Hematopoietic multipotent progenitor cell (in vitro differentiated cells): ENCODE measurements at regions not wholly inside any gene's neighbourhood (a gene's known extent, or its start where the extent isn't known, plus 50 kb on each side); places are given as distances from the start of the nearest gene placed in this dataset.

Source experiments
- DNase-seq, 3 donors: peaks; one replicate each; pipeline ENCODE4 v3.0.0-alpha.2; 2011 to 2015; ENCODE audit warnings: low read depth in 2 of 3, low spot score in 2 of 3

DNA sequence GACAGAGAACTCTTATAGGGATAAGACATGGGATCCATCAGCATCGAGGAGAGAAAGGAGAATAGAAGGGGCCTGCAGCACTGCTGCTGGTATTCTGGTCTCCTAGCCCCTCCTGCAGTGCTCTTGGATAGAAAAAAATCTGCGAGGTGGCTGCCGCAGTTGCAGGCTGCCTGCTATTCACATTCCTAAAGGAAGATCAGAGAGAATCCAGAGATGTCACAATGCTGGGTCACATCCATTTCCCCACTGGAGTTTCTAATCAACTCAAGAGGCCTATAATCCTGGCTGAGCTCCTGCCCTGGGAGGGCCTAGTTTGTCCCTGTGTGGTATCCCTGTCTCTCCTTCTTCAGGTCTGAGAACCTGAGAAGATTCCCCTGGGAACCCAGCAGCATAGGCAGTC is 357.8 kb downstream of the MAFB start:
- no peak for DNase-seq

DNA sequence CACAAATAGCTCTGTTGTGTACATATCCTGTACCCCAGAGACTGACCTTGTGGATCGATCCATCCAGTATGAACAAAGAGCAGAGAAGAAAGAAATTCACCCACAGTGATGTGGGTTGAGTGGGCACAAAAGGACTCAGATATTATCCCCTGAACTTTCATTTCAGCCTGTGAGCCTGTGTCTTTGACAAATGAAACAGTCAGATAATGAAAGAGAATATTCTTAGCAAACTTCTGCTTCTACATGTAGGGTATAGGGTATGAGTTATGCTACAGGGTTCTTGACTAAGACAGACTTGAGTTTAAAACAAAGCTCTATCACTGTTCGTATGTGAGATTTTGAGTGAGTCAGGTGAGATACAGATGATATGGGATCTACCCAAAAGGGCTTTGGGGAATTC is 359.7 kb downstream of the MAFB start:
- no peak for DNase-seq

DNA sequence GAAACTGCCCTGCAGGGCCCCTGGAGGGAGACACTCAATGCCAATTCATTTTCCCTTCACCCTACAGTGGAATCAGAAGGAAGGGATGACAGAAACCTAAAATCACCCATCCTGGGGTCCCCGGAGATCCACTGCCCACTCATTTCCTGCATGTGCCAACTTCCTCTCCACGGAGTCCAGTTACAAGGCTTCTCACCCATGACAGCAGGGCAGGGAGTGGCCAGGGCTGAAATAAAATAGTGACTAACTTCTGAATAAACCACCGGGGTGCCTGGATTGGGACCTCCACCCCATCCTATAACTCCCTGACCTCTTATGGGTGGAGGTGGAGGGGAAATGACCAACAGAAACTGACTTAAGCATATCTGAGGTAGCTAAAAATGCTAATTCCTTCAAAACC is 362.3 kb downstream of the MAFB start:
- DNase-seq: no peak

DNA sequence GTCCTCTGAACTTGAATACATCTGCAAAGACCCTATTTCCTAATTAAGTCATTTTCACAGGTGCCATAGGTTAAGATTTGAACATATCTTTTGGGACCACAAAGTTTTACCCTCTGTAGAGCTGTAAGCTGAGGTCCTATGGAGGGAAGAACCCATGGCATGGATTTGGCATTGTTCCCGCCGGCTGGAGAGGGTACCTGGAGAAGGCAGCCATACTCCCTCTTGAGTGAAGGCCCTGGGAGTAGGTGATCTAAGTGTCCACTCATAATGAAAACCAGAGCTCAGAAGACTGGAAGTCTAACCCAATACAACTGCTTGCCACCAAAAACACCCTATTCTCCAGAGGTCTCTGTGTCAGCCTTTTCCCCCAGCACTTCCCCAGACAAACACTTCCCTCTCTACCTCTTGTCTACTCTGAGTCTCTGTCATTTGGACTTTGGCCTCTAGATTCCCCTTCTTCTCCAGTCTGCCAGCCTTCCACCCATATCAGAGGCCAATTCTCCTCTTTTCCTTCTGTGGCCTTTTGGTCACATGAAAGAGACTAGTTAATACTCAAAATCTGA is 363.9 kb downstream of the MAFB start:
- DNase-seq: no peak

DNA sequence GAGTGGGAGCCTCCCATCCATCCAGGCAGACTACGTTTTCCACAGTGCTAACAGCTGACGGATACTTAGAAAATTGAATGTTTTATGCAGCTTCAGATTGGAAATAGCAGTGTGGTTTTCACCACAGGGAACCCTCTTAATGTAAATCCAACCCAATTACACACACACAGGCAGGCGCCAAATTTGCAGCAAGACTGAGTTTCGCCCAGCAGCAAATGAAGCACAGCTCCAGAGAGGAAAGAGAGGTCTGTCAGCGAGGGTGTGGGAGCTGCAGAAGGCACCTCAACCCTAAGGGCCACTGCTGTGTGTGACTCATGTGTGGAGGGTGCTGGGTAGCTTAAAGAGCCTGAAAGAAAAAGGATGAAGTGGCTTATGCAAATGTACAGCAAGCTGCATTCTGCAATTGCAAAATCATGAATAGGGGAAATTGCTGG is 365.7 kb downstream of the MAFB start:
- no peak for DNase-seq

DNA sequence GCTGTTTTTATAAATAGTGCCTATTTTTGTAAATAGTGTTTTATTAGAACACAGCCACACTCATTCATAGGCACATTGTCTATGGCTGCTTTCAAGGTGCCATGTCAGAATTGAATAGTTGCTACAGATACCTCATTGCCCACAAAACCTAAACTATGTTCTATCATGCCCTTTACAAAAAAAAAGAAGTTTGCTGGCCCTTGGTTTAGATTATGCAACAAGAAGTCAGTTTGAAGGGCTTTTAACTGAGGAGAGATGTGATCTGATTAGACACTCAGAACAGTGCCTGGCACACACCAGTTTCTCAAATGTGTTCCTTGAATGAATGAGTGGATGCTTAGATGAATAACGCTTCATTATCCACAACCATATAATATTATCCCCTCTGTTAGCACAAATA is 366.1 kb downstream of the MAFB start:
- DNase-seq: no peak

DNA sequence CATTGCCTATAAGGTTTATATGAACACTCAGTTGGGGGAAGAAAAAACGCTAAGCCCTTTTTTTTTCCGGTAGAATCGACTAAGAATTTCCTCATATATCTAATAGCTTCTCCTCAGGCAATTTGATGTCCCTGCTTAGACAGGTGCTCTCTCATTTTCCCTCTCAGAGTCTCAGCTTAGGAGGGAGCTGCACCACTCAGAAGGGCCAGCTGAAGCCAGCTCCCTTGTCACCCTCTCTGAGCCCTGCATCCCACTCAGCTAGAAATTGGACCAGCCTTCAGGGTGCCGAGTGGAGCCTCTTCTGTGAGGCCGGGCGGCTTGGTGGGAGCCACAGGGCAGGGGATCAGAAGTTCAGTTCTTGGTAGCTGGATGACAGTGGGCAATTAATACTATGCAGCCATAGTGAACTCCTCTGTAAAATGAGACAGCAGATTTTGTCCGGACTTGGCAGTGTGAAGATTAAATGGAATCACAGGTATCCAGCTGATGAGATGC is 368.5 kb downstream of the MAFB start:
- DNase-seq: no peak

DNA sequence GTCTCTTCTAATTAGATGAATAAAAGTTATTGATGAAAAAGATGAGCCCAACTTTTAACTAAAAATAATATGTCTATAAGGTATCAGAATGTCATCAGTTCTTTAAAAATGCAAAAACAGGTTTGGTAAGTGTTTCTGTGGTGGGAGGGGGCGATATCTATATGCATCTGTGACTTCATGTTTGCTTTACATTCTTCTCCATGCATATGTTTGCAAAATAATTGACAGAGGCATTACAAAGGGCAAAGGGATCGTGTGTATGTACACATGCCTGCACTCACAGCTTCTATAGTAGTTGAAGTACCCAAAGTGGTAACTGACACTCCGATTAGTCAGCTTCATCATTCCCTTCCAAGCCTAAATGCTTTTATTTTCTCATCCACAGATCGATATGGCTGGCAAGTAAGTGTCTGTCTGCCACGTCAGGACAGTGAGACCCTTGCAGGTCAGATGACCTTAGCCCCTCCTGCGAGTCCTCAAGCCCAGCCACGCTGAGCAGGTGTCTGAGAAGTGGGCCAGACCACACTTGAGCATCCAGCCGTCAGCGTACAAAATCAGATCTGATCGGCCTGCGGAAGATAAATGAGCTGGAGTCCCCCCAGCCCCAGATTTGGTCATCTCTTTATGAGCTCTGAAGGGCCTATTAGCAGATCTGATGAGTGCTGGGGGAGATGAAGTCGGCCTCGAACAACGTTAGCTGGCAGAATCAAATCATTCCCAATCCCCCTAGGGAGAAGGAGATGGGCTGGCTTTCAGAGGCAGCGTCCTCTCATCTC is 369.1 kb downstream of the MAFB start:
- DNase-seq: no peak

DNA sequence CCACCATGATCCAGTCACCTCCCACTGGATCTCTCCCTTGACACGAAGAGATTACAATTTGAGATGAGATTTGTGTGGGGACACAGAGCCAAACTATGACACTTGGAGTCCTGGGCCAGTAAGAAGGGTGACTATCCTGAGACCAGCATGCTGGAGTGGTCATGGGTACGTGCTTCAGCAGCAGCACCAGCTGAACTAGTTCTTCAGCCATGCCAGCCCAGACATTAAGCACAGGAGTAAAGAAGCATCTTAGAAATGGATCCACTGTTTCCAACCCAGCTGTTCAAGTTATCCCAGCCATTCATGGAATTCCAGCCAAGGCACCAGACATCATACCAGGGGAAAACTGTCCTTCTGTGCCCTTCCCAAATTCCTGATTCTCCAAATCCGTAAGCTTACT is 370.0 kb downstream of the MAFB start:
- DNase-seq: no peak

DNA sequence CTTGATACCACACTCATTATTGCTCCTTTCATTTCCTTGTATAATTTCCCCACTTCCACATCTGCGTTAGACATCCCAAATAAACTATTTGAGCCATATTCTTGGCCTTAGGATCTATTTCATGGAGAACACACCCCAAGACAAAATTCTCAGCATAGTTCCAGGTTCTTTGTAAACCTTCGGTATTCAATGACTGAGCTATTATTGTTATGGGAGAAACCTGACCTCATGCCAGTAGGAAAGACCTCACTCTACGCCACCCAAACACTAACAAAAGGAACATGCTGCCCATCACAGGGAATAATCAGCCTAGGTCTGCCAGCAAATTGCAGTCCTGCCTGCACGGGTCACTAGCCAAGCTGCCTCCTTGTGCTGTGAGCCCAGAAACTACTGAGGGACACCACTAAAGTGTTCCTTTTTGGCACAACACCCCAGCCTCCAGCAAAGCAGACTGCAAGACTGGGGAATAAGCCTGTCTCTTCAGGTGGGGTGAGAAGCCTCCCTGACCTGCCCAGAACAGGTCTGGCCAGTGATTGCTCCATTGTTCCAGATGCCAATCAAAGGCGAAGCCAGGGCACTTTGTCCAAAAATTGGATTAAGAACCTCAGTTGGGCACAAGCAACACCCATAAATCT is 371.8 kb downstream of the MAFB start:
- DNase-seq: no peak

DNA sequence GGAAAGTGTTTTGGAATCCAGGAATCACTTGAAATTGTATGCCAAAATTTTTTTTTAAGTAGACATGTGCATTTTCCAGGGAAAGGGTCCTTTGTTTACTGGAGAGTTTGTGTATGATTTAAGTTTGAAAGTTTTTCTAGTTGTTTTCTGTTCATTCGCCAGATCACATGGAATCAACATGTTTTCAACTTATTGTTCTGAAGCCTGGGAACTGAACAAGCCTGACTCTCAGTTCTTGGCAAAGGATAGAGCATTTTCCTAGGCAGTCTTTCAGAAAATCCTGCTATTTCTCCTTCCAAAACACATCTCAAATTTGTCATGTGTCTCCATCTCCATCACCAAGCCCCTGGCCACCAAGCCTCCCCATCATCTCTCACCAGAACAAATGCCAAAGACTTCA is 374.8 kb downstream of the MAFB start:
- no peak for DNase-seq

DNA sequence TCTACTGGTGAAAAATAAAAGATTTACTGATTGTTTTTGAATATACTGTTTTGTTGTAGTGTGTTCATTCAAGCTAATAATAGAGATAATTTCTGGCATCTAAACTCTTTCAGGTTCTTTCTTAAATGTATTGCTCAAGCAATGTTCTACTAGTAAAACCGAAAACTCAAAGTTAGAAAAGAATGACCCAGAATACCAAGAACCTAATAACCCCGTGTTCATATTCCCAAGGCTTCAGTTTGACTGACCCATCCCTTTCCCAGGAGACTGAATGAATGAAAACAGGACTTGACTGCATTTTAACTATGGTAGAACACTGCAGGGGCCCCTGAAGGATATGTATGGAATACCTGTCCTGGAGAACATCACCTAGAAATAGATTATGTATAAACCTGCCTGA is 375.3 kb downstream of the MAFB start:
- DNase-seq: no peak

DNA sequence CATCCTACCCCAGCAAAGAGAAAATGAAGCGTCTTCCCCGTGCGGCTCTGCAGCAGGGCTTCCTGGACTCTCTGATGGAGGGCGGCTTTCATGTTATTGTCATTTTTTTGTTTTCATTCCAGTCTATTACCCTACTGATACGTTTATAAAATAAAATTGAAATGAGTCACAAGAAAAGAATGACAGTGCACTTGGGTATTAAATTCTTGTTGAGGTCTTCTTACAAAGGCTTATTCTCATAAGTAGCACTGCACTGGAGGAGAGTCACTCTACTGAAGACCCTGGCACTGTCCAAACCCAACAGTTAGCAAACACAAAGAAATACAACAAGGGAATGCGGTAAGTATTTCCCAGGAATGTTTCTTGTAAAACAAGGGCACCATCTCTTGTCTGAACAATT is 379.3 kb downstream of the MAFB start:
- DNase-seq: no peak

DNA sequence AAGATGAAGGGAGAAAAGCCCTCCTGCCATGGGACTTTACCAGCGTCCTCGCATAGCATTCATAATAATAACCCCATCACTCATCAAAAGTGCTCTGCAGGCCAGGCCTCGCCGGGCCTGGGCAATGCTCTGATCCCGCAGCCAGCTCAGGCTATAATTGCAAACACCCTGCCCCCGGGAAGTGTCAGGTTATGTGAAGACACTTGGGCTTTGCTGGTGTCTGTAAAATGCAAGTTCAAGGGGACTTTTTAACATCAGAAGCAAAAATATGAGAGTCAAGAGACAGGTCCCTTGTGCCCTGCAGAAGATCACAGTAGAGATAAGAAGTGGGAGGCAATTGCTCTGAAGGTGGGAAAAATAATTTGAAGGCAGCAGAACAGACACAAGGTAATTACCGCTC is 381.0 kb downstream of the MAFB start:
- DNase-seq: no peak

DNA sequence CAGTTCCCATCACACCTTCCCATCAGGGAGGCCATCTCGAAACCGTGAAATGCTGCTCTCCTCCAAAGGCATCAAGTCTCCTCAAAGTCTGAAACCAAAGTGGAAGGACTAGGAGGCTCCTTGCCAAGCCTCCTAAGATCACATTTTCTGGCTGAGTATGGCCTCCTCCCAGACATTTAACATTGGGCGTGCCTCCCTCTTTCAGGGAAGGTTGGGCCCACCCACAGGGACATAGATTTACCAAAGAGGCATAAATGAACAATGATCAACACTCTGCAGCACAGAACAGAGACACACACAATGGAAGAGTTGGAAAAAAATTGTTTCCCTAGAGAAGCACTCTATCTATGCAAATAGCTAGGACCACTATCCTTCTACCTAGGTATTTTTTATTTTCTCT is 381.8 kb downstream of the MAFB start:
- no peak for DNase-seq

DNA sequence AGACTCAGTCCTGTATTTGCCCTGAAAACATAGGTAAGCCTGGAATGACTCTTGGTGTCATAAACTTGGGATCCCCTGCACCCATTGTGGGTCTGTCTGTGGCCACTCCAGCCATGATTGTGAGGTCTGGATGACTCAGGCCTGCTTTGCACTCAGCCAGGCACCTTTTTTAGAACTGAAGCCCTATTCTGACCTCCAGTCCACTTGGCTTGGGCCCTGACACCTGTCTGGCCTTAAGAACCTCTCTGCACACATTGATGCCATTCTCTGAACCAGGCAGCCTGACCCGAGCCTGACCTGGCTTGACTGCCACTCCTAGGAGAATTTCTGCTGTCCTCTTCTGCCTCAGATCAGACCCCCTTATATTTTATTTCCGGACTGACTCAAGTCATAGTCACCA is 383.7 kb downstream of the MAFB start:
- DNase-seq: no peak

DNA sequence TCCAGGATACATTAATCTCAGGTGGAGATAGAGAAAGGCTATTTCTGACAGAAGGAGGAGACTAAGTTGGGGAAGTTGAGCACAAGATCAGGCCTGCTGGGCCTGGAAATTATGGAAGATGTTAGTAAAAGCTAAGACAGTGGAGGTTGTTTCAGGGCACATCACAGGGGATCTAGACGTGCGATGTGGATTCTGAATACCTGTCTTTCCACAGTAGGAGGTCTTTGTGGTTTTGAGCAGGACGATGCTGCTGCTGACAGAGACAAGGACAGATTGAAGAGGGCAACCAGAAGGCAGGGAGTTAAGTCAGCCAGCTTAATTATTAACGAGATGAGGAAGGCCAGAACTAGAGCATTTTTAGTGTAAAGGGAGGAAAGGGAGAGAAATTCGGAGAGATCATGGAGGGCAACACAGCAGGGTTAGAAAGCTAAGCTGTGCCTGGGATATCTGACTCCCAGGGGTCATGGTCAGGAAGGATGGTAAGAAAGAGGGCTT is 384.9 kb downstream of the MAFB start:
- DNase-seq: no peak

DNA sequence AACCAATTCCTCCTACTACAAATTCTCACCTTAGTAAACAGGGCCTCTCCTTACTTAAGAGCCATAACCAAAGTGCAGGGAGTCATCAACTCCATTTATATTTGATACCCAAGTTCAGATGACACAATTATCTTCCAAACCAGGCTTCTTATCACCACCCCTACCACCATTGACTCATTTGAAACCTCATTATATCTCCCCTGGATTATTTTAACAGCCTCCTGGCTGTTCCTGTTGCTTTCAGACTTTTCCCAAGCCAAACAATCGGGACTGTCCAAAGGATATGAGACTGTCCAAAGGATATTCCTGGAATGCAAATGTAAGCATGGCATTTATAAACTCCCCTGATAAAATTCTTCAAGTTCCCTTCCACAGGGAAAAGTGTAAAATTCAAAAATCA is 394.3 kb downstream of the MAFB start:
- DNase-seq: no peak

DNA sequence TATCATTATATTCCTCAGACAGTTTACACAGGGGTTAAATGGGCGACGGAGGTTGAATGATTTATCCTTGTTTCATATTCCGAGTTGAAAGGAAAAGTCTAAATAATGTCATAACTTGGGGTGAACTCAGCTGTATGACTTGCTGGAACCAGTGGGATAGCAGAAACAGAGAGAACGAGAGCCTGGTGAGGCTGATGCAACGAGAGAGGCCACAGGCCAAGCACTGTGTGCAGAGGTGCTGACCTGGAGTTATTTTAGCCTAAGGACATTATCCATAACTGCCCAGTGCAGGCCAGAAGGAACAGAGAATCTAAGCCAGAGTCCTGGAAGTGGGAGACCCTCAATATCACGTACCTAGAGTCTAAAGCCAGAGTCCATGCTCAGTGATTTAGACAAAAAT is 394.9 kb downstream of the MAFB start:
- DNase-seq: no peak

DNA sequence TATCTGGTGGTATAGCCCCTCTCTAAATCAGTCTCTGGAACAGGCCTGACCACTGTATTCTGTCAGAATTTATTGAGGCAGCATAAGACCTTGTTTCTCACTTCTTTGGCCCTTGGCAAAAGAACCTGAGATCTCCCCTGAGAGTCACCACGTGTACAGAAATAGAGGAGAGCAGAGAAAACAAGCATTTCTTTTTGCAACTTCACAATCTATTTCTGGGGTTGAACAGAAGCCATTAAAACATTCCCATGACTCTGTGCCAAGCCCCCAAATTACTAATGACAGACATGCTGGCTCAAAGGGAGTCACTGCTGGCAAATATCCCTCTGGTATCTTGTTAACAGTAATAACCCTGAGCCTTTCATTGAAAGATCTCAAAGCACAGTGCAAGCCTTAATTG is 395.3 kb downstream of the MAFB start:
- DNase-seq: no peak

DNA sequence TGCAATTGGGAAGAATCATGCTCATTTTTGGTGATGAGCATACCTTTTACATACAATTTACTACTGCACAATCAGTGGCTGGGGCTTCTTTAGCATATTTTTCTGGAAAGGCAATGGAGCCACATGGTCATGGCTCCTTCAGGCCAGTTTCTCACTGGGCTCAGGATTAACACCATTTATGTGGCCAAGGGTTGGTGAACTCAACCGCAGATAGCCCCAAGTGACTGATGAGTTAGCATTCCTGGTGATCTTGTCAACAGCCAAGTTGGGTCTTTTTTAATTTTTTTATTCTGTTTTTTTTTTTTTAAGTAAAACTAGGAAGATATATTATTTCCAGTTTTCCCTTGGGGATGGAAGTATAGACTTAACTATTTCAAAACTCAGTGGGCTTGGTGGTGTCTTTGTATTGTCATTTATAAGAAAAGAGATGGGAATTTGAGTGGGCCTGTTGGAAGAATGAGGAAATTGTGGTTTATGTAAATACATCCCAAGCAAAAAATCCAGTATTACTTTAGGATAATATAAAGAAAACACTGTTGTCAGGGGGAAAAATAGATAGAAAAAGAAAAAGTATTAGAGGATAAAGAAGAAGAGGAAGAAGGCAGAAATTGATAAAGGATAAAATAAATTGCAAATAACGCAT is 397.4 kb downstream of the MAFB start:
- DNase-seq: no peak

DNA sequence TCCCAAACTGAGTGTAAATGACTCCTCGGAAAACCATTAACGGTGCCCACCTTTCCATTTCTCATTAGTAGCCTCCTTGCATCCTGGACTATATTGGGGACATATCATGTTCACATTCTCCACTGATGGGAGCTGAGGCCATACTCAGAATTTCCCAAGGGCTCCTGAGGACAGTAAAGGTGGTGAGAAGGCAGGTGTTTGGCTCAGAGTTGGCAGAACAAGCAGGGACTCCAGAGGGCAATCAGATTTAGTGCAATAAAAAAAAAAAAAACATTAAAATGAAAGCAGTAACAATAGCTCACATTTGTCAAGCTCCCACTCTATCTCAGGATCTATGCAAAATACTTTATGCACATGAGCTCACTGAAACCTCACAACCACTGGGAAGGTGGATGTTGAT is 401.4 kb downstream of the MAFB start:
- no peak for DNase-seq
